ENCODE measurements at regions not wholly inside any gene's neighbourhood (a gene's known extent, or its start where the extent isn't known, plus 50 kb on each side); places are given as distances from the start of the nearest gene placed in this dataset.

DNA sequence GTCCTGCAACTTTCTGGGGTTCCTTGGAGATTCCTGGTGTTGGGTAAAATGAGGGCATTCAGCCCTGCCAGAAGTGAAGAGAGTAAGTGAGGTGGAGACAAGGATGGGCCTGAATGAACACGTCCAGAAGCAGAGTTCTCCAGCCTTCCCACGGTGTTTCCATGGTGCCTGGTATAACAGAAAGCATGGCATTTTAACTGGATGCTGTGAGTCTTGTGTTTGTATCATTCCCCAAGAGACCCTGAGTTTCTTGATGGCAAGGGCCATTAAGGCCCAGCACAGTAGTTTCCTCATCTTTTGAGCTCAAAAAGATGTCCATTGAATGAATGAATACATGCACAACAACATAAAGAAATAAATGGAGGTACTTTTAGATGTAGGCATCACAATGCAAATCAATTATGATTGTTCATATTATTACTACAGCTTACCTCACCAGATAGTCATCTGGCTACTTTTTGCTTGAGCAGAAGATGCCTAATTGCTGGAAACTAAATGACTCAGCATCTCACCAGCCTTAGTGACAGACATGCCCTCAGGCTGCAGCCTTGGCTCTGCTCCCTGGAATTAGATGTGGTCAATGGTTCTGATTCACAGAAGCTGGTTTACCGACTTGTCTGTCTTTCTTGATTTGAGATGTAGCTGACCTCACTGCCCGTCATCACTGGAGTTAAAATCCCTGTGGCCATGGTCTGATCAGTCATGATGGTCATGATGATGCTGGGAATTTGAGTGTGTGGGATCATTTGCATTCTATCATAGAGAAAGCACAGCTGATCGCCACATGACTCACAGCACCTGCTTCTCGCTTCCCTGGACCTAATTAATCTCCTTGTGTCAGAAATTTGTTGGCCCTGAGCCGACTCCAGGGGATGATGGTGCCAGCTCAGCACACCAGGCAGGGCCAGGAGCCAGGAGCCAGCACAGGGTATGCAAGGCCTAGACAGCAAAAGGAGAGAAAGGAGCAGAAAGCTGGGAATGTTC is 83.9 kb downstream of the CXCL12 start:
- Histone ChIP-seq H3K9me3 (ENCODE audit: low read length) (no peaks in the 10 kb centered on the region), H3K9ac (ENCODE audit: low read length) (no peak overlapping the region), H3K27me3 (ENCODE audit: control insufficient read depth in 1 of 2, insufficient read depth in 2 of 2, low read length in 2 of 2) (no peaks in the 10 kb centered on the region), H3K4me3 (ENCODE audit: low read depth in 1 of 2, low read length in 2 of 2) (no peak overlapping the region), H3K36me3 (ENCODE audit: insufficient read depth, low read length) (no peaks in the 10 kb centered on the region), H3K4me1 (ENCODE audit: insufficient read depth, low read length) (no peaks in the 10 kb centered on the region), H3K27ac (ENCODE audit: low read depth, low read length) (no peak overlapping the region)

DNA sequence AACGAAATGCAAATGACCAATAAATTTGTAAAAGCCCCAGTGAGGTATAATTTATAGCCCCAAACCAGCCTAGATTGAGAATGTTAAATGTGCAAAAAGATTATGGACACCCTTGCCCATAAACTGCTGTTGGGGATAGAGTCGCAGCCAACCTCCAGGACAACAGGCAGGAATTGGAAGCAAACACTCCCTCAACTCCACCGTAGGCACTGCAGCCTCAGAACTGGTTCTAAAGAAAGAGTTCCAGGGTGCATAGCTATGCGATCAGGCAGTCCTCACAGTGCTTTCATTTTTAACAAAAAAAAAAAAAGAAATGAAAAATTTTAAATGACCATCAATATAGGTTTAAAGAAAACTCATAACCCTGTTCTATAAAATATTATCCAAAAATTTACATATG is 86.2 kb downstream of the CXCL12 start:
- H3K4me1 ChIP-seq (ENCODE audit: insufficient read depth, low read length), result peaks cover 8% of the 10 kb centered on the region
- no peaks in the 10 kb centered on the region for H3K36me3 ChIP-seq (ENCODE audit: insufficient read depth, low read length)
- no peak overlapping the region for H3K27ac ChIP-seq (ENCODE audit: low read depth, low read length)
- no peaks in the 10 kb centered on the region for H3K9me3 ChIP-seq (ENCODE audit: low read length)
- no peak overlapping the region for H3K4me3 ChIP-seq (ENCODE audit: low read depth in 1 of 2, low read length in 2 of 2)
- no peak overlapping the region for H3K9ac ChIP-seq (ENCODE audit: low read length)
- H3K27me3 ChIP-seq (ENCODE audit: control insufficient read depth in 1 of 2, insufficient read depth in 2 of 2, low read length in 2 of 2), result no peaks in the 10 kb centered on the region

DNA sequence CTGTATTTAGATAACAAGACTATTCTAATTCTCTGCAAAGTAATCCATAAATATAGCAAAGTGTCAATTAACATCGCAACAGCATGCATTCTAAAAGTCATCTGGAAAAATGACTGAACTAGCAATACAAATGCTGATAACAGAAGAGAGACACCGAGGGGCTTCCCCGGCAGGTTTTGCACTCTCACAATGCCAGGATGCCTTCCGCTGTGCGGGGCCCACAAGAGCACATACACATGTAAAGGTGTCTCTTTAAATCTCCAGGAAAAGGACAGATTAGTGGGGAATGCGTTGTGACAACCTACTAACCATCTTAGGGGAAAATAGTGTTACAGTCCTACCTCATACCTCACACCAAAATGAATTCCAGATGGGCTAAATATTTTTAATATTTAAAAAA is 86.9 kb downstream of the CXCL12 start:
- H3K27ac ChIP-seq (ENCODE audit: low read depth, low read length), result no peak overlapping the region
- H3K36me3 ChIP-seq (ENCODE audit: insufficient read depth, low read length), result no peaks in the 10 kb centered on the region

DNA sequence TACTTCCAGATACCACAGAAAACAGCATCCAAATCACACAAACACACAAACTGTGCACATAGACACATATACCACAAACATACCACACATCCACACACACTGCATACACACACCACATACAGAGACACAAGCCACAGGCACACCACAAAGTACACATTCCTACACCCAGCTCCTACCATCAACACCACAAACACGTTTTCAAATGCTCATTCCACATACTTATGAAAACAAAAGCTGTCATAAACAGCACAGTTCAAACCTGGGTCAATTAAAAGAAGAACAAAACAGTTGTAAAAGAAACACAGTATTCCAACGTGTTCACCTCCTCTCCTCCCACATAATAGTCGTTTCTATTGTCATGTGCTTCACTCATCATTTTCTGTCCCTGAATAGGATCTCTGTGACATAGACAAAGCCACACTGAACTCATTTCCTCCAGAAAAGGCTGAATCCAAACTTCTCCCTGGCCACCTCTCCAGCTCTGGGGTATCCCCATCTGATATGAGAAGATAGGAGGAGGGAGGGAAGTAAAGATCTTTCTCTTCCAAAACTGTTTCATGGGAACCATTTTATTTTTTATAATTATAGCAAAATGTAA is 89.2 kb downstream of the CXCL12 start:
- Histone ChIP-seq H3K9me3 (ENCODE audit: low read length) (no peaks in the 10 kb centered on the region), H3K27me3 (ENCODE audit: control insufficient read depth in 1 of 2, insufficient read depth in 2 of 2, low read length in 2 of 2) (peaks cover 0 to 5% of the 10 kb centered on the region in 2 donors), H3K4me3 (ENCODE audit: low read depth in 1 of 2, low read length in 2 of 2) (no peak overlapping the region), H3K4me1 (ENCODE audit: insufficient read depth, low read length) (peaks cover 11% of the 10 kb centered on the region), H3K27ac (ENCODE audit: low read depth, low read length) (no peak overlapping the region), H3K9ac (ENCODE audit: low read length) (no peak overlapping the region), H3K36me3 (ENCODE audit: insufficient read depth, low read length) (no peaks in the 10 kb centered on the region)

More for the DNA sequence above, 86.9 kb downstream of the CXCL12 start:
- peaks cover 11% of the 10 kb centered on the region for H3K4me1 ChIP-seq (ENCODE audit: insufficient read depth, low read length)
- no peak overlapping the region for H3K9ac ChIP-seq (ENCODE audit: low read length)
- H3K9me3 ChIP-seq (ENCODE audit: low read length), result no peaks in the 10 kb centered on the region
- peaks cover 0 to 5% of the 10 kb centered on the region in 2 donors for H3K27me3 ChIP-seq (ENCODE audit: control insufficient read depth in 1 of 2, insufficient read depth in 2 of 2, low read length in 2 of 2)
- no peak overlapping the region for H3K4me3 ChIP-seq (ENCODE audit: low read depth in 1 of 2, low read length in 2 of 2)

DNA sequence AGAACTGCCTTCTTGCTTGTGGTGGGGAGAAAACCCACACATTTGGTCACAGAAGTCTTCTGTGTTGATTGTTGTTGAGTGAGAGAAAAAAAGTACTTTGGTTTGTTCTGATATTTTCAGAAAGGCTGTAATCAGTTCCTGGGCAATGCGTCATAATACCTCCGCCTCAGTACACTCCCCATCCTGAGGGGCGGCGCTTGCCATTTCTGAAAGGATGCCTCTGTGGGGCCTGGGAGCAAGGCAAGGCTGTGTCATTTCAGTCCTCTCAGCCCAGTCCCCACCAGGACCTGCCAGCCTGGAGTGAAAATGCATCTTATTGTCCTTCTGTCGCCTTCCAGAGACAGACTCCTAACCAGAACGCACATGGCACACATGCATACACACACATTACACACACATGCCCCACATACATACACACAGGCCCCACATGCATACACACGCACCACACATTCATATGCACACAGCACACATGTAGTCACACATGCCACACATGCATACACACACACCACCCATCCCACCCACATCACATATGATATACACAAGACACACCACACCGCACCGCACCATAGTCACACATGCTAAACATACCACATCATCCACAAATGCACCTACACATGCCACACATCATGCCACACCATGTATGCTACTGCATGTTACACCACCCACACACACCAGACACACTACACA is 90.0 kb downstream of the CXCL12 start:
- H3K27ac ChIP-seq (ENCODE audit: low read depth, low read length), result peak overlapping the region; percentile 5

DNA sequence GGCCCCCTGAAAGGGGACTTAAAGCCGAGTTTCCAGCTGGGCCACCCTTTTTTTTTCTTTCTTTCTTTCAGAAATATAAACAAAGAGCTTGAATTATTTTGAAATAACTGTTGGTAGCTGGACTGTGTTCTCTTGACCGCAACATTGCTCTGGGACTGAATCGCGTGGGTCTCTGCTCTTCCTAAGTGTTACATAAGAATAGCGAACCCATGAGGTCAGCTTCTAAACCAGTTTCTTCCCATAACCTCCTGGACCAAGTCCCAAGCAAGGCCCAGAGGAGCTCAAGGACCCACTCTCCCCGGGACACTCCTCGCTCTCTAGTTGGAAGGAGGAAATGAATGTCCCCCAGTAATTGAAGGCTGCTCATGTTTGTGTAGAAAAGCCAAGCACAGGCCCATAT is 91.1 kb downstream of the CXCL12 start:
- Histone ChIP-seq H3K9ac (ENCODE audit: low read length) (no peak overlapping the region), H3K4me1 (ENCODE audit: insufficient read depth, low read length) (peaks cover 11% of the 10 kb centered on the region), H3K27me3 (ENCODE audit: control insufficient read depth in 1 of 2, insufficient read depth in 2 of 2, low read length in 2 of 2) (peaks cover 0 to 5% of the 10 kb centered on the region in 2 donors), H3K36me3 (ENCODE audit: insufficient read depth, low read length) (no peaks in the 10 kb centered on the region), H3K27ac (ENCODE audit: low read depth, low read length) (peak overlapping the region; percentile 54), H3K4me3 (ENCODE audit: low read depth in 1 of 2, low read length in 2 of 2) (peak overlapping the region in 1 of 2 donors; percentile 16), H3K9me3 (ENCODE audit: low read length) (no peaks in the 10 kb centered on the region)

More for the DNA sequence above, 90.0 kb downstream of the CXCL12 start:
- H3K9me3 ChIP-seq (ENCODE audit: low read length), result no peaks in the 10 kb centered on the region
- no peak overlapping the region for H3K9ac ChIP-seq (ENCODE audit: low read length)
- no peaks in the 10 kb centered on the region for H3K36me3 ChIP-seq (ENCODE audit: insufficient read depth, low read length)
- H3K4me3 ChIP-seq (ENCODE audit: low read depth in 1 of 2, low read length in 2 of 2), result no peak overlapping the region
- peaks cover 11% of the 10 kb centered on the region for H3K4me1 ChIP-seq (ENCODE audit: insufficient read depth, low read length)
- peaks cover 0 to 5% of the 10 kb centered on the region in 2 donors for H3K27me3 ChIP-seq (ENCODE audit: control insufficient read depth in 1 of 2, insufficient read depth in 2 of 2, low read length in 2 of 2)

DNA sequence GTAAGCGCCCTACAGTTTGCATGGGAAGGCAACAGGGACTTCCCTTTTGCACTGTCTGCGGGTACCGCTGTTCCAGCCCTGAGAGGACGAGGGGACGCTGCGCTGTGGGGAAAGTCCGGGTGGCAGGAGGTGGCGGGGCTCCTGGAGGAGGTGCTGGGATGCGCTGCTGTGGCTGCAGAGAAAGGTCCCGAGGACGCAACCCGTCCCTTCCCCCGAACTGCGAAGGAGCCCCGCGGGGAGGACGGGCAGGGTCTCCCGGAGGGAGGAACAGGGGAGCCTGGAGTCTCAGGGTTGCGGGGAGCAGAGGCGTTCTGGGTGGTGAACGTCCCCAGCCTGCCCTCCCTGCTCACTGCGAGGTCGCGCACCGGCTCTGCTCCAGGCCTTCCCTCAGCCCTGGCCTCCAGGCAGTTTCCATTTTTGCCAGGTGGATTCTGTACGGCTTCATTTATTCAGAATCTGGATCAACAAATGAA is 91.6 kb downstream of the CXCL12 start:
- Histone ChIP-seq H3K9ac (ENCODE audit: low read length) (no peak overlapping the region), H3K27me3 (ENCODE audit: control insufficient read depth in 1 of 2, insufficient read depth in 2 of 2, low read length in 2 of 2) (peaks cover 0 to 5% of the 10 kb centered on the region in 2 donors), H3K27ac (ENCODE audit: low read depth, low read length) (peak overlapping the region; percentile 54), H3K9me3 (ENCODE audit: low read length) (no peaks in the 10 kb centered on the region), H3K4me3 (ENCODE audit: low read depth in 1 of 2, low read length in 2 of 2) (peak overlapping the region; percentile 12 to 16), H3K36me3 (ENCODE audit: insufficient read depth, low read length) (no peaks in the 10 kb centered on the region), H3K4me1 (ENCODE audit: insufficient read depth, low read length) (peaks cover 11% of the 10 kb centered on the region)

DNA sequence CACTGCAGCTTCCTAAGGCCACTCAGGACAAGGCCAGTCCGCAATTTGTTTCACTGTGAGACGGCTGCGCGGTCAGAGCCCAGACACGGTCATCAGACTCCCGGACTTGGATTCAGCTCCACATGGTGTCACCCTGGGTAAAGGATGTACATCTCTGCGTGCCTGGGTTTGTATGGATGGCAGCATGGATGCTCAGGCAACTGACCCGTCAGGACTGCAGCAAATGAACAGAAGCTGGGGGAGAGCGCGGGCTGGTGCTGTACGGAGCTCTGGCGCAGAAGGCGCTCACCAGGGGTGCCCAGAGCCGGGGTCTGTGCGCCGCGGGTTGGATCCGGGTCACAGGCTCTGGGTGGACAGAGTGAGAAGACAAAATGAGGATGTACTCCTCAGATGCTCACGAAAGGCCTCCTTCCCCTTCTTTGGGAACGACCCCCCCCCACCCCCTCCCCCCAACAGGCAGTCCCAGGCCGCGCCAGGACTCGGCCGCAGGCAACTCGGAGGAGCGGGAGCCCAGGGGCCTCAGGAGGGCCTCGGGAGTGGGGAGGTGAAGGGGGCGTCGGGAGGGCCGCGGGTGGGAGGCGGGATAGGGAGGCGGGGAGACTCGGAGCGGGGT is 92.4 kb downstream of the CXCL12 start:
- Histone ChIP-seq H3K27me3 (ENCODE audit: control insufficient read depth in 1 of 2, insufficient read depth in 2 of 2, low read length in 2 of 2) (peaks cover 0 to 5% of the 10 kb centered on the region in 2 donors), H3K27ac (ENCODE audit: low read depth, low read length) (no peak overlapping the region), H3K9ac (ENCODE audit: low read length) (no peak overlapping the region), H3K9me3 (ENCODE audit: low read length) (no peaks in the 10 kb centered on the region), H3K4me1 (ENCODE audit: insufficient read depth, low read length) (peaks cover 11% of the 10 kb centered on the region), H3K4me3 (ENCODE audit: low read depth in 1 of 2, low read length in 2 of 2) (no peak overlapping the region), H3K36me3 (ENCODE audit: insufficient read depth, low read length) (no peaks in the 10 kb centered on the region)

DNA sequence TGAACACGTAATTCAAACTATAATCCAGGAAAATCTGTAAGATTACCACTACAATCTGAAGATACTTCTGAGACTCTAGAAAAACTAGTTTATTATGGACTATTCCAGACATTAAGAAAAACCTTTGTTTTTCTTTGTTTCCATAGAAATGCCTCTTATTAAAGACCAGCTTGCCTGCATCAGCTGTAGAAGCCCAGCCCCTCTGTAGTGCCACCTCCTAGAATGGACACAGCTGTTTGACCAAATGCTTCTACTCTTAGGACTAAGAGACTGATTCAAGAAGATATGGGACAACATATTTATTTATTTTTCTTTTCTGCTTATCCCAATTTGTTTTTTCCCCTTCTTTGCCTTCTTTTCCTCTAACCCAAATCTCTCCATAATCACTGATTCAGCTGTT is 93.8 kb downstream of the CXCL12 start:
- no peak overlapping the region for H3K9ac ChIP-seq (ENCODE audit: low read length)
- peaks cover 11% of the 10 kb centered on the region for H3K4me1 ChIP-seq (ENCODE audit: insufficient read depth, low read length)
- no peaks in the 10 kb centered on the region for H3K36me3 ChIP-seq (ENCODE audit: insufficient read depth, low read length)
- no peak overlapping the region for H3K27ac ChIP-seq (ENCODE audit: low read depth, low read length)
- H3K9me3 ChIP-seq (ENCODE audit: low read length), result no peaks in the 10 kb centered on the region
- no peak overlapping the region for H3K4me3 ChIP-seq (ENCODE audit: low read depth in 1 of 2, low read length in 2 of 2)
- peaks cover 0 to 5% of the 10 kb centered on the region in 2 donors for H3K27me3 ChIP-seq (ENCODE audit: control insufficient read depth in 1 of 2, insufficient read depth in 2 of 2, low read length in 2 of 2)

DNA sequence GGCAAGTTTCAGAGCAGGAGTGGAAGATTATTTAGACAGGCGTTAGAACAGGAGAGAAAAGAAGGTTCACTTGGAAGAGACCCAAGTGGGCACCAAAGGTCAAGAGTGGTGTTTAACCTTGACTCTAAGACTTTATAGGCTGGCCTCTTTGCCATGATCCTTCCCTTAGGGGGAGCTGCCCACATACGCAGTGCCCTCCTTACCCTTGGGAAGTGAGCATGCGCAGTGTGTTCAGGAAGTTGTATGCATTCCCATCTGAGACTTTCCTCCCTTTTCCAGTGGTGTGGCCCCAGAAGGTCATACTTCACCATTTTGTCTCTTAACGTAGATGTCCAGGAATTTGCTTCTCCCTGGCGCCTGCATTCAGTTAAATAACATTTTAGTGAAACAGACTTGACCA is 95.8 kb downstream of the CXCL12 start:
- peaks cover 6% of the 10 kb centered on the region for H3K4me1 ChIP-seq (ENCODE audit: insufficient read depth, low read length)
- no peak overlapping the region for H3K9ac ChIP-seq (ENCODE audit: low read length)
- no peaks in the 10 kb centered on the region for H3K9me3 ChIP-seq (ENCODE audit: low read length)
- no peaks in the 10 kb centered on the region for H3K36me3 ChIP-seq (ENCODE audit: insufficient read depth, low read length)
- H3K4me3 ChIP-seq (ENCODE audit: low read depth in 1 of 2, low read length in 2 of 2), result no peak overlapping the region
- no peak overlapping the region for H3K27ac ChIP-seq (ENCODE audit: low read depth, low read length)
- peaks cover 0 to 5% of the 10 kb centered on the region in 2 donors for H3K27me3 ChIP-seq (ENCODE audit: control insufficient read depth in 1 of 2, insufficient read depth in 2 of 2, low read length in 2 of 2)

DNA sequence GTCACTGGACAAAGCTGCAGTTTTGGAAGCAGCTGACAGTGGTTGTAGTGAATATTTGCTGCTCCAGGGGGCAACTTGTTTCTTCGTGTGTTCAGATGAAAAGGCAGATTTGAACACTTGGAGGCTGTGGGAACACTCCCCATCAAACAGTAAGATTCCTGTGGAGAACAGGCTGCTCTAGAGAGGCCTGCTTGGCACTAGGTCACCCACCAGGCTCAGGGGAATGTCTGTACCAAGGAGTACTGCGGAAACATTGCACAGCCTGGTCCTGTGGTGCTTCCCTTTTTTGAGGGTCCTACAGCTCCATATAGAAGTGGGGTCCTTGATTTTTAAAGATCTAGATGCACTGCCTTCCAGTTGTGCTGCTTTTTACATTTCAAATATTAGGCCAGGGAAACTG is 97.5 kb downstream of the CXCL12 start:
- Histone ChIP-seq H3K4me1 (ENCODE audit: insufficient read depth, low read length) (no peaks in the 10 kb centered on the region), H3K27me3 (ENCODE audit: control insufficient read depth in 1 of 2, insufficient read depth in 2 of 2, low read length in 2 of 2) (no peaks in the 10 kb centered on the region), H3K4me3 (ENCODE audit: low read depth in 1 of 2, low read length in 2 of 2) (no peak overlapping the region), H3K9me3 (ENCODE audit: low read length) (no peaks in the 10 kb centered on the region), H3K27ac (ENCODE audit: low read depth, low read length) (no peak overlapping the region), H3K9ac (ENCODE audit: low read length) (no peak overlapping the region), H3K36me3 (ENCODE audit: insufficient read depth, low read length) (no peaks in the 10 kb centered on the region)
